Spleen (tissue), 11 donors: ENCODE measurements at regions not wholly inside any gene's neighbourhood (a gene's known extent, or its start where the extent isn't known, plus 50 kb on each side); places are given as distances from the start of the nearest gene placed in this dataset.

Experiments used
- DNase-seq: peaks from one replicate; pipeline ENCODE4 v3.0.0-alpha.2; 2020
- H3K27ac ChIP-seq, 8 donors: fragments of 200-600 bp; sonication (generic) in 7 of 8; 1 replicate in 4 of 8; 2 replicates in 4 of 8; pipeline versions ENCODE4 v1.5.0 to v1.8.0; 2016 to 2021; ENCODE audit warnings: inconsistent platforms in 4 of 8, mild to moderate bottlenecking in 4 of 8, moderate library complexity in 1 of 8
- H3K27me3 ChIP-seq, 7 donors: fragments of 200-600 bp; sonication (generic) in 6 of 7; replicated peaks in 1 of 7; 1 replicate in 4 of 7; 2 replicates in 3 of 7; pipeline versions ENCODE4 v1.5.0 to v1.8.0; 2016 to 2021; ENCODE audit warnings: inconsistent platforms in 3 of 7, mild to moderate bottlenecking in 1 of 7
- H3K36me3 ChIP-seq, 6 donors: fragments of 200-600 bp; sonication (generic) in 5 of 6; 1 replicate in 4 of 6; 2 replicates in 2 of 6; pipeline versions ENCODE4 v1.5.0 to v1.8.0; 2016 to 2021; ENCODE audit warnings: inconsistent platforms in 2 of 6
- H3K4me1 ChIP-seq, 6 donors: fragments of 200-600 bp; sonication (generic) in 5 of 6; 1 replicate in 3 of 6; 2 replicates in 3 of 6; pipeline versions ENCODE4 v1.5.0 to v1.8.0; 2016 to 2021; ENCODE audit warnings: inconsistent platforms in 3 of 6
- H3K4me3 ChIP-seq, 8 donors: fragments of 200-600 bp; sonication (generic) in 7 of 8; 1 replicate in 4 of 8; 2 replicates in 4 of 8; pipeline versions ENCODE4 v1.5.0 to v1.8.0; 2016 to 2021; ENCODE audit warnings: inconsistent platforms in 4 of 8, mild to moderate bottlenecking in 4 of 8, moderate library complexity in 2 of 8
- H3K9me3 ChIP-seq, 8 donors: fragments of 200-600 bp; sonication (generic) in 7 of 8; 1 replicate in 4 of 8; 2 replicates in 4 of 8; pipeline versions ENCODE4 v1.5.0 to v1.8.0; 2016 to 2021; ENCODE audit warnings: inconsistent platforms in 4 of 8
- POLR2A ChIP-seq, 3 donors: fragments of 450-650 bp; IDR thresholded peaks; one replicate each; pipeline ENCODE4 v1.5.1; 2017; ENCODE audit warnings: antibody characterized with exemption in 3 of 3, mild to moderate bottlenecking in 1 of 3
- POLR2AphosphoS5 ChIP-seq, 3 donors: sonication (generic); formaldehyde crosslinking; IDR thresholded peaks; one replicate each; pipeline ENCODE4 v1.5.1; 2017; ENCODE audit warnings: antibody characterized with exemption in 3 of 3
- WGBS, 5 donors: extraction: QIAGEN DNeasy Blood & Tissue Kit in 3 of 5; methylation state at CpG; one replicate each; pipeline versions ENCODE4 v1.1.5 to v1.1.7; 2013 to 2018; 5-methylcytosine and 5-hydroxymethylcytosine counted together
- intact Hi-C: fragments of 100-400 bp; cut with DNase I; formaldehyde crosslinking; loops from one replicate; pipeline ENCODE4 v1.15.0; 2023; ENCODE audit warnings: low total_unique reads
- TF ChIP-seq, protein P1 (sequence below), 11 experiments: fragments of 200-600 bp in 7 of 11; fragments of 450-650 bp in 4 of 11; sonication (generic) in 4 of 11; IDR thresholded peaks in 8 of 11; conservative IDR thresholded peaks in 3 of 11; 1 replicate in 7 of 11; 2 replicates in 4 of 11; pipeline versions ENCODE4 v1.4.0 to v1.8.0; 2016 to 2021; ENCODE audit warnings: antibody characterized with exemption in 11 of 11, inconsistent platforms in 4 of 11, mild to moderate bottlenecking in 1 of 11
- donor health status: healthy with polysubstance abuse.
- donor health status: DM: no; HTN: no; CAD: no; lungs with moderate emphysema.
- donor health status: DM: no; HTN: no; CAD: no.
- donor health status: Bipolar disorder and iron deficiency.
- donor health status: healthy.
- donor health status: DM: no; HTN: no; CAD: no.
- donor health status: DM: yes; HTN: yes; CAD: no.

DNA sequence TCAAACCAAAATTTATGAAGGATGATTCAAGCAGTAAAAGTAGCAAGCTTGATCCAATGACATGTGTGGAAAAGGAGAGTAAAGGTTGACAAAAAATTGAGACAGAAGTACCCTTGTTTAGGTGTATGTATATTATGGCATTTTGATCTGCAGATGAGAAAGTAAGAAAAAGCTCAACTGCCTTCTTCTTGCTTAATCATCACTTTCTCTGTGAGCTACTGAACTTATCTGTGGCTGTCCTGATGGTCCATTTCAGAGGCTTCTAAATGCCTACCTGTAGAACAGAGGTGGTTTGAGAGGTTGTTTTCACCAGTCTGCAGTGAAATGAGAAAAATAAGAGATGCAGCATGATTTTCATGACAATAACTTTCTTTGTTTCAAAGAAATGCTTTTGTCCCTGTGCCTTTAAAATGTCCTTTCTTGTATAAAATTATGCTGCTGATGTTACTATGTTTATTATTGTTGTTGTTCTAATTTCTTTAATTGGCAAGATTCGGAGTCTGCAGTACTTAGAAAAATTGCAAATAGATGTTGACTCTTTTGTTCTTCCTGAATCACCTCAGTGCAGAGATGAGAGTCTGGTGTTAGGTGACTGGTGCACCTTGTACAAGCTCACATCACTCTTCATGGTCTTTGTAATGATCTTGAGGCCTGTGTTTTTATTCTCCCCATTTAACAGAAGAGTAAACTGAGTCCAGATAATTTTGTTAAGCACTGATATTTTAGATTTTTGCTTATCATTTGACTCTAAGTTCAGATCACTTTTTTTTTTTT, 821.9 kb downstream of the VRK1 start:
- Histone ChIP-seq H3K9me3 (peaks cover 0 to 20% (median 16%) of the 10 kb centered on the region in 8 donors), H3K27me3 (no peaks in the 10 kb centered on the region), H3K36me3 (no peaks in the 10 kb centered on the region), H3K4me3 (no peak overlapping the region), H3K4me1 (peaks cover 0 to 23% (median 3%) of the 10 kb centered on the region in 6 donors), H3K27ac (peak overlapping the region in 7 of 8 donors; percentile 3 to 70 (median 43))
- intact Hi-C loops, result no loop called here
- DNase-seq, result no peak
- TF ChIP-seq POLR2AphosphoS5 (IDR thresholded peaks at IDR 0.05) (no peak), POLR2A (IDR thresholded peaks at IDR 0.05) (no peak)
- TF ChIP-seq, protein P1, sequence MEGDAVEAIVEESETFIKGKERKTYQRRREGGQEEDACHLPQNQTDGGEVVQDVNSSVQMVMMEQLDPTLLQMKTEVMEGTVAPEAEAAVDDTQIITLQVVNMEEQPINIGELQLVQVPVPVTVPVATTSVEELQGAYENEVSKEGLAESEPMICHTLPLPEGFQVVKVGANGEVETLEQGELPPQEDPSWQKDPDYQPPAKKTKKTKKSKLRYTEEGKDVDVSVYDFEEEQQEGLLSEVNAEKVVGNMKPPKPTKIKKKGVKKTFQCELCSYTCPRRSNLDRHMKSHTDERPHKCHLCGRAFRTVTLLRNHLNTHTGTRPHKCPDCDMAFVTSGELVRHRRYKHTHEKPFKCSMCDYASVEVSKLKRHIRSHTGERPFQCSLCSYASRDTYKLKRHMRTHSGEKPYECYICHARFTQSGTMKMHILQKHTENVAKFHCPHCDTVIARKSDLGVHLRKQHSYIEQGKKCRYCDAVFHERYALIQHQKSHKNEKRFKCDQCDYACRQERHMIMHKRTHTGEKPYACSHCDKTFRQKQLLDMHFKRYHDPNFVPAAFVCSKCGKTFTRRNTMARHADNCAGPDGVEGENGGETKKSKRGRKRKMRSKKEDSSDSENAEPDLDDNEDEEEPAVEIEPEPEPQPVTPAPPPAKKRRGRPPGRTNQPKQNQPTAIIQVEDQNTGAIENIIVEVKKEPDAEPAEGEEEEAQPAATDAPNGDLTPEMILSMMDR (IDR thresholded peaks at IDR 0.05 in 8 of 11, conservative IDR thresholded peaks at IDR 0.05 in 3 of 11), result no peak
- 70 to 84% (median 78%) methylated on average over 1 of the region's 1 CpG for WGBS, 5 donors

DNA sequence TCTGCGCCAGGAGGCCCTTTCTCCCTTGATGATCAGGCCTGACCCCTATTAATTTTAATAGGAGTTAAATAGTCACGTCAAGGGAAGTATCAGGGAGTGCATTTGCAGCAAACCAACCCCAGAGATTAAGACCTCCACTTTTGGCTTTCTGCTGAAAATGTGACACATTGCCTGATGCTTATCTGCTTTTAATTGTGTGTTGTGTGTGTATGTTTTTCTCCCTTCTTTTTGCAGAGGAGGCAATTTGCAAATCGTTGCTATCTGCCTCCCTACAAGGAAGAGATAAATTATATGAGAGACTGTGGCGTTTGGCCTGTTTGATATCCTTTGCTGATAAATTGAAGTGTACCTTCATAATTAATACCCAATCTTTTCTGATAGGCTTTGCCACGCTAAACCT, 822.9 kb downstream of the VRK1 start:
- Histone ChIP-seq H3K36me3 (no peaks in the 10 kb centered on the region), H3K4me1 (peaks cover 0 to 23% (median 3%) of the 10 kb centered on the region in 6 donors), H3K4me3 (no peak overlapping the region), H3K27ac (peak overlapping the region in 5 of 8 donors; percentile 34 to 70 (median 43)), H3K9me3 (peaks cover 0 to 10% (median 7%) of the 10 kb centered on the region in 8 donors), H3K27me3 (no peaks in the 10 kb centered on the region)
- no peak for TF ChIP-seq POLR2AphosphoS5 (IDR thresholded peaks at IDR 0.05)
- TF ChIP-seq, protein P1 (IDR thresholded peaks at IDR 0.05 in 8 of 11, conservative IDR thresholded peaks at IDR 0.05 in 3 of 11), result no peak
- TF ChIP-seq POLR2A (IDR thresholded peaks at IDR 0.05), result no peak
- 39 to 46% (median 44%) methylated on average over 5 of the region's 5 CpGs for WGBS, 5 donors
- no peak for DNase-seq
- intact Hi-C loops, result no loop called here

GRCh38 chr14:97624985-97625384, 827.8 kb downstream of the VRK1 start:
- Histone ChIP-seq H3K9me3 (no peaks in the 10 kb centered on the region), H3K36me3 (no peaks in the 10 kb centered on the region), H3K27ac (no peak overlapping the region), H3K4me1 (peaks cover 0 to 13% (median under 1%) of the 10 kb centered on the region in 6 donors), H3K27me3 (no peaks in the 10 kb centered on the region), H3K4me3 (no peak overlapping the region)
- WGBS, 5 donors, result 94 to 100% (median 96%) methylated on average over 1 of the region's 1 CpG
- intact Hi-C loops, result no loop called here
- no peak for DNase-seq
- TF ChIP-seq POLR2A (IDR thresholded peaks at IDR 0.05) (no peak), POLR2AphosphoS5 (IDR thresholded peaks at IDR 0.05) (no peak)
- TF ChIP-seq, protein P1 (IDR thresholded peaks at IDR 0.05 in 8 of 11, conservative IDR thresholded peaks at IDR 0.05 in 3 of 11), result no peak

DNA sequence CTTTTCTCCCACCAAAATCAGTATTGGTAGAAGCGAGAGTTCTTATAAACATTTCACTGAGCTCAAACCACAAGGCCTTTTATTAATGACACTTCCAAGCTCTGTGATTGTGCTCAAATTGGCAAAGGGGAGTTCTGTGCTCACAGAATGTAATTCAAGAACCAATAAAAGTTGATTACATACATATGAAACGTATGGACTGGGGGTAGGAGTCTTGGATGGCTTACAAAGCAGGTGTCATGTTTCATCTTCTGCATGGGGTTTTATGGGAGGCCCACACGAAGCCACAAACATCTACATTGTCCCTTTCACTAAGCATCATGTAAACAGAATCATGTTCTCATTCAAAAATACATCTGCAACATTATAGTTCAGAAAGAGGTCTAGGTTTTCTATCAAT, 828.3 kb downstream of the VRK1 start:
- Histone ChIP-seq H3K36me3 (no peaks in the 10 kb centered on the region), H3K27me3 (no peaks in the 10 kb centered on the region), H3K27ac (no peak overlapping the region), H3K9me3 (no peaks in the 10 kb centered on the region), H3K4me1 (peaks cover 0 to 9% (median 0%) of the 10 kb centered on the region in 6 donors), H3K4me3 (no peak overlapping the region)
- 56 to 75% (median 65%) methylated on average over 3 of the region's 3 CpGs for WGBS, 5 donors
- no peak for TF ChIP-seq POLR2AphosphoS5 (IDR thresholded peaks at IDR 0.05)
- TF ChIP-seq, protein P1 (IDR thresholded peaks at IDR 0.05 in 8 of 11, conservative IDR thresholded peaks at IDR 0.05 in 3 of 11), result no peak
- no peak for TF ChIP-seq POLR2A (IDR thresholded peaks at IDR 0.05)
- intact Hi-C loops, result no loop called here
- DNase-seq, result no peak
